ENCODE measurements at regions not wholly inside any gene's neighbourhood (a gene's known extent, or its start where the extent isn't known, plus 50 kb on each side); places are given as distances from the start of the nearest gene placed in this dataset.
"Not testable (repeated sequence)": the region's sequence is repeated elsewhere in the genome, so short reads cannot be mapped to it uniquely, and the experiment has no call there.

DNA sequence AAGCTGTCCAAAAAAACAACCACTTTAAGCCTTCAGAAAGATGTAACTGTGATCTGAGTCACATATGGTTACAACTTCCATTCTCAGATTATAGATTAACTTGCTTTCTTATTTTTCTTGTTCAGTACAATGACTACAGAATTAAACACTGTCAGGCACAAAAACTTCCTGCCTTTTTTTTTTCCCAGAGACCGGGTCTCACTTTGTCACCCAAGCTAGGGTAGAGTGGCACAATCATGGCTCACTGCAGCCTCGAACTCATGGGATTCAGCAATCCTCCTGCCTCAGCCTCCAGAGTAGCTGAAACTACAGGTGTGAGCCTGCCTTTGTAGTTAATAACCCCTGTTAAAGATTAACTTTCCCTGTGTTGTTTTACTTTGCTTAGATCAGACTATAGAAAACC, 163.2 kb downstream of the AVL9 start:
- DNase-seq, result no peak
- H3K27me3 ChIP-seq, result no peaks in the 10 kb centered on the region
- H3K27ac ChIP-seq, result no peak overlapping the region
- peak in 1 of 4 donors; percentile 18 for ATAC-seq
- intact Hi-C loops (cut with DNase I), result no loop called here
- 74 to 84% methylated on average over 2 of the region's 2 CpGs for WGBS, 2 donors
- no peaks in the 10 kb centered on the region for H3K4me1 ChIP-seq
- no peak overlapping the region for H3K4me3 ChIP-seq
- no peak for TF ChIP-seq CTCF (IDR thresholded peaks at IDR 0.05)
- H3K9me3 ChIP-seq, result no peaks in the 10 kb centered on the region
- no peak for FAIRE-seq
- no peaks in the 10 kb centered on the region for H3K36me3 ChIP-seq

- TF ChIP-seq CTCF (IDR thresholded peaks at IDR 0.05), result no peak
- WGBS, 2 donors, result 84 to 89% methylated on average over 7 of the region's 7 CpGs
- no peaks in the 10 kb centered on the region for H3K36me3 ChIP-seq
- no peaks in the 10 kb centered on the region for H3K4me1 ChIP-seq
- no peak overlapping the region for H3K4me3 ChIP-seq
- H3K27me3 ChIP-seq, result no peaks in the 10 kb centered on the region
- intact Hi-C loops (cut with DNase I), result no loop called here
- FAIRE-seq (no peak), DNase-seq (no peak), ATAC-seq (peak in 2 of 4 donors; percentile 58 to 60)
- H3K27ac ChIP-seq, result no peak overlapping the region
- H3K9me3 ChIP-seq, result no peaks in the 10 kb centered on the region
Measured at GRCh38 chr7:32658034-32658433, 162.7 kb downstream of the AVL9 start.

DNA sequence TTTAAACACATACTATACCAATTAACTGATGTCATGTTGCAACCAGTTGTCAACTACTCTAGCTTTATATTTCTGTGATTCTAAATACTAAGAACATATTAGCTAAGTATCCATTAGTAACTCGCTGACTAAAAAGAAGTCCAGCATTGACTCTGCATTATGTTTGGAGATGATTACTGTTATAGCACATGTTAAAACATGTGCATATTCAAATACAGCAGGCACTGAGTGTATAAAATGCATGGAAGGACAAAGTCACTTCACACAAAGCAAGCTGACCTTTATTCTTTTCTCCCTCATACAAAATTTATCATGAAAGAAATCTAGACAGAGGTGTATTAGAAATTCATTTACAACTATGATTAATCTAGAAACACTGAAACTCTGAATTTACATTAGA, 159.3 kb downstream of the AVL9 start:
- FAIRE-seq, H3K4me3 ChIP-seq: not testable (repeated sequence)
- WGBS, 2 donors, result 100% methylated on average over 1 of the region's 1 CpG

GRCh38 chr7:32650356-32650755, 155.1 kb downstream of the AVL9 start:
- H3K27ac ChIP-seq; FAIRE-seq; DNase-seq; H3K9me3 ChIP-seq; ATAC-seq; H3K36me3 ChIP-seq; H3K4me1 ChIP-seq; intact Hi-C loops (cut with DNase I); H3K4me3 ChIP-seq; H3K27me3 ChIP-seq: not testable (repeated sequence)
- 92 to 94% methylated on average over 1 of the region's 1 CpG for WGBS, 2 donors

More for the DNA sequence above, 159.3 kb downstream of the AVL9 start:
- H3K27ac ChIP-seq; intact Hi-C loops (cut with DNase I); H3K4me1 ChIP-seq; DNase-seq; H3K27me3 ChIP-seq; ATAC-seq; H3K9me3 ChIP-seq; H3K36me3 ChIP-seq: not testable (repeated sequence)

DNA sequence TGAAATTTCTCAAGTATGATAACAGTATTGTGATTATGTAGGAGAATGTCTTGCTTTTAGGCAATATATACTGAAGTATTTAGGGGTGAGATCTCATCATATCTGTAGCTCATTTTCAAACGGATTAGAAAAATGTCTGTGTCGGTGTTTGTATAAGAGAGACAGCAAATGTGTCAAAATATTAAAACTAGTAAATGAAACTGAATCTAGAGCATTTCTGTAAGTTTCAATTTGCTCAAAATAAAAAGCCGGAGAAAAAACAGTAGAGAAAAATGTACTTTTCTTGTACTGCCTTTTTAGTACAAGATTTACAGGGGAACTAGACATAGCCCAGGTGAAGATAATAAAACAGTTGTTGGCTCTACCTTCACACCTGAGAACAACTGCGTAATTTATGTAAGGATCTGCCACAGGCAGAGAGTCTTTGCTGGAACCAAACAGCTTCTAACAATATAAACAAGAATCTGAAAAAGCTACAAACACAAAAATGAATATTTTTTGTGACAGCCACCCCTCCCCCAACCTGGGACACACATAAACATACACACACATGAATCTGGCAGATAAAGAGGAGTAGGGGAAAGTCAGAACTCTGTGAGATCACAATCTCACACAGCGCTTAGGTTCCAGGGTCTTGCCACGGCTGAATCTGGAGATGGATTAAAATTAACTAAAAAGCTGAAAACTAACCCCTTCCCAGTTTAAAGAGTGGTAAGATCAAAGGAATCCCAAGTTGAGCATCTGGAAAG, 153.3 kb downstream of the AVL9 start:
- H3K27ac ChIP-seq, result no peak overlapping the region
- FAIRE-seq (no peak), DNase-seq (no peak), ATAC-seq (no peak)
- no peaks in the 10 kb centered on the region for H3K4me1 ChIP-seq
- no peak for TF ChIP-seq CTCF (IDR thresholded peaks at IDR 0.05)
- no peak overlapping the region for H3K4me3 ChIP-seq
- no peaks in the 10 kb centered on the region for H3K36me3 ChIP-seq
- no peaks in the 10 kb centered on the region for H3K9me3 ChIP-seq
- 92 to 94% methylated on average over 6 of the region's 6 CpGs for WGBS, 2 donors
- no peaks in the 10 kb centered on the region for H3K27me3 ChIP-seq
- intact Hi-C loops (cut with DNase I), result no loop called here

DNA sequence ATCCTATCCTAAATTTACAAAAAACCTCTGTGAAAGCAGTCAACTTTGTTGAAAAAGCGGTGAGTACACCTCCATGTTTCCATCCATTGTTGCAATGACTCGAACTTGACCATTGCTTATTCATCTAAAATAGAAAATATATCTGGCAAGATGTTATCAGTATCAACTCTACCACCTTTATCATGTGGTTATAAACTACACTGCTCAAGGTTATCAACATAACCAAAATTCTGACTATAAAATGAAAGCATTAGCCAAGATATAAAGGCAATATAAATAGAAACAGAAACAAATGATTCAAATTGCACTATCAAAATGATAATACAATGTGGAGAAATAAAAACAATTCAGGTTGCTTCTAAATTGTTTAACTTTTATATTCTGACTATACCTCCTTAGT, 150.0 kb downstream of the AVL9 start:
- WGBS, 2 donors, result 91 to 96% methylated on average over 2 of the region's 2 CpGs
- intact Hi-C loops (cut with DNase I); H3K27ac ChIP-seq; H3K36me3 ChIP-seq; ATAC-seq; H3K27me3 ChIP-seq; H3K9me3 ChIP-seq; H3K4me3 ChIP-seq; DNase-seq; H3K4me1 ChIP-seq: not testable (repeated sequence)
- peak; percentile 72 for FAIRE-seq
